Kidney (tissue), 13 donors: ENCODE measurements at regions not wholly inside any gene's neighbourhood (a gene's known extent, or its start where the extent isn't known, plus 50 kb on each side); places are given as distances from the start of the nearest gene placed in this dataset.

Source experiments
- DNase-seq, 5 donors: peaks; one replicate each; pipeline ENCODE4 v3.0.0-alpha.2; 2013 to 2020
- FAIRE-seq: peaks from 2 replicates; lab custom pipeline; 2012; peaks lifted over from hg19 to GRCh38; lab: Jason Lieb, UNC
- H3K27ac ChIP-seq, 2 donors: one replicate each; pipeline ENCODE4 v1.7.0; 2013; ENCODE audit warnings: low read depth in 2 of 2, low read length in 2 of 2, inconsistent platforms in 1 of 2
- H3K27me3 ChIP-seq: one replicate; pipeline ENCODE4 v1.7.1; 2013; ENCODE audit warnings: low read length, inconsistent platforms; ENCODE audit not compliant: control insufficient read depth, insufficient read depth
- H3K36me3 ChIP-seq, 3 donors: one replicate each; pipeline versions ENCODE4 v1.7.0 to v1.7.1; 2013; ENCODE audit warnings: low read length in 3 of 3, control low read depth in 1 of 3, inconsistent platforms in 1 of 3; ENCODE audit not compliant: insufficient read depth in 3 of 3, control insufficient read depth in 2 of 3
- H3K4me1 ChIP-seq, 3 donors: one replicate each; pipeline versions ENCODE4 v1.7.0 to v1.7.1; 2013; ENCODE audit warnings: low read length in 3 of 3, inconsistent platforms in 1 of 3, low read depth in 1 of 3; ENCODE audit not compliant: control insufficient read depth in 2 of 3, insufficient read depth in 2 of 3
- H3K4me3 ChIP-seq, 3 donors: one replicate each; pipeline versions ENCODE4 v1.7.0 to v1.8.1; 2013; ENCODE audit warnings: low read length in 3 of 3, control low read depth in 1 of 3, inconsistent platforms in 1 of 3
- H3K9ac ChIP-seq, 3 donors: one replicate each; pipeline versions ENCODE4 v1.7.0 to v1.7.1; 2013; ENCODE audit warnings: low read length in 3 of 3, control low read depth in 1 of 3, inconsistent platforms in 1 of 3
- H3K9me3 ChIP-seq, 3 donors: one replicate each; pipeline versions ENCODE4 v1.7.0 to v1.7.1; 2013; ENCODE audit warnings: low read length in 3 of 3, control low read depth in 1 of 3, inconsistent platforms in 1 of 3; ENCODE audit not compliant: control insufficient read depth in 2 of 3, insufficient read depth in 1 of 3
- intact Hi-C: fragments of 100-400 bp; cut with DNase I; formaldehyde crosslinking; loops from one replicate; pipeline ENCODE4 v1.11.1; 2022
- TF ChIP-seq, protein P1 (sequence below): IDR thresholded peaks from 3 replicates; pipeline ENCODE4 v1.5.1; 2012; ENCODE audit warnings: mild to moderate bottlenecking, moderate library complexity, borderline replicate concordance; ENCODE audit not compliant: insufficient read depth; ENCODE audit errors: extremely low read depth
- donor health status: control.
- donor health status: control.
- donor health status: control.
- donor health status: control.
- donor health status: control.
- donor health status: DM: yes; HTN: yes; CAD: no.
- donor health status: Normal renal cell carcinoma (clear cell type).

DNA sequence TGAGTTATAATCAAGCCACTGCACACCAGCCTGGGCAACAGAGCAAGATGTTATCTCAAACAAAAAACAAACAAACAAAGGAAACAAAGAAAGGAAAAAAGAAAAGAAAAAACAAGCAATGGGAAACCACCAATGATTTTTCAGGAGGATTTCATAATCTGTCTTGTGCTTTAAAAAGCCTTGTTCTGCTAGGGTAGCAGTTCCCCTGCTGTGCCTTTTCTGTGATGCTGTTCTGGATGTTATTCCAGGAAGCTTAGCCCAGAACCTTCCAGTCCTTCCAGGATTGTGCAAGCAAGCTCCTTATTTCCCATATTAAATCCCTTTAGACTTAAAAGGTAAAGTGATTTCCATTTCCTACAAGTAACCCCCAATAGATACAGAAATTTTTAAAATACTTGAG, 171.1 kb downstream of the ABCC12 start:
- no peaks in the 10 kb centered on the region for H3K4me1 ChIP-seq
- no peak for FAIRE-seq
- no peak overlapping the region for H3K4me3 ChIP-seq
- no peak overlapping the region for H3K27ac ChIP-seq
- H3K36me3 ChIP-seq = no peaks in the 10 kb centered on the region
- no peaks in the 10 kb centered on the region for H3K9me3 ChIP-seq
- DNase-seq = no peak
- no peaks in the 10 kb centered on the region for H3K27me3 ChIP-seq
- TF ChIP-seq, protein P1, sequence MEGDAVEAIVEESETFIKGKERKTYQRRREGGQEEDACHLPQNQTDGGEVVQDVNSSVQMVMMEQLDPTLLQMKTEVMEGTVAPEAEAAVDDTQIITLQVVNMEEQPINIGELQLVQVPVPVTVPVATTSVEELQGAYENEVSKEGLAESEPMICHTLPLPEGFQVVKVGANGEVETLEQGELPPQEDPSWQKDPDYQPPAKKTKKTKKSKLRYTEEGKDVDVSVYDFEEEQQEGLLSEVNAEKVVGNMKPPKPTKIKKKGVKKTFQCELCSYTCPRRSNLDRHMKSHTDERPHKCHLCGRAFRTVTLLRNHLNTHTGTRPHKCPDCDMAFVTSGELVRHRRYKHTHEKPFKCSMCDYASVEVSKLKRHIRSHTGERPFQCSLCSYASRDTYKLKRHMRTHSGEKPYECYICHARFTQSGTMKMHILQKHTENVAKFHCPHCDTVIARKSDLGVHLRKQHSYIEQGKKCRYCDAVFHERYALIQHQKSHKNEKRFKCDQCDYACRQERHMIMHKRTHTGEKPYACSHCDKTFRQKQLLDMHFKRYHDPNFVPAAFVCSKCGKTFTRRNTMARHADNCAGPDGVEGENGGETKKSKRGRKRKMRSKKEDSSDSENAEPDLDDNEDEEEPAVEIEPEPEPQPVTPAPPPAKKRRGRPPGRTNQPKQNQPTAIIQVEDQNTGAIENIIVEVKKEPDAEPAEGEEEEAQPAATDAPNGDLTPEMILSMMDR = no peak
- intact Hi-C loops = no loop called here
- H3K9ac ChIP-seq = no peak overlapping the region

DNA sequence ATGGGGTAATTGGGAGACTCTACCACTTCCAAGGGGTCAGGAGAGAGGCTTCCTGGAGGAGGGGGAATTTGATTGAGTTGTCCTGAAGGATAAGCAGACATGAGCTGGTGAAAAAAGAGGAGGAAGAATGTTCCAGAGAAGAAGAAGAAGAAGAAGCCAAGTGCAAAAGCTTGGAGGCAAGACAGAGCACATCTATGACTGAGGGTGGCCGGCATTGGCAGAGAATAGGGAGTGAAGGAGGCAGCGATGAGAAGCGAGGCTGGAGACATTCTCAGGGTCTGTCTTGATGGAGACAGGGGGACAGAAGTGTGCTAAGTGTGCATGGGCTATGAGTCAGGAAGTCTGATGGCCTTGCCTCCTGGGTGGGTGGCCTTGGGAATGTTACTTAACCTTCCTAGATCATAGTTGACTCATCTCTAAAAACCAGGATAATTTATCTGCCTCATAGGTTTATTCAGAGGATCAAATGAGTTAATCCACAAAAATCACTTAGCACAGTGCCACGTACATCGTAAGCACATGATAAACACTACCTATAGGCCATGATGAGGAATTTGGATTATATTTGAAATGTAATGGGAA, 171.7 kb downstream of the ABCC12 start:
- Histone ChIP-seq H3K4me1 (no peaks in the 10 kb centered on the region), H3K9me3 (no peaks in the 10 kb centered on the region), H3K27me3 (peaks cover 2% of the 10 kb centered on the region), H3K27ac (no peak overlapping the region), H3K9ac (no peak overlapping the region), H3K36me3 (no peaks in the 10 kb centered on the region), H3K4me3 (no peak overlapping the region)
- TF ChIP-seq, protein P1 = no peak
- intact Hi-C loops = no loop called here
- DNase-seq (no peak), FAIRE-seq (no peak)

DNA sequence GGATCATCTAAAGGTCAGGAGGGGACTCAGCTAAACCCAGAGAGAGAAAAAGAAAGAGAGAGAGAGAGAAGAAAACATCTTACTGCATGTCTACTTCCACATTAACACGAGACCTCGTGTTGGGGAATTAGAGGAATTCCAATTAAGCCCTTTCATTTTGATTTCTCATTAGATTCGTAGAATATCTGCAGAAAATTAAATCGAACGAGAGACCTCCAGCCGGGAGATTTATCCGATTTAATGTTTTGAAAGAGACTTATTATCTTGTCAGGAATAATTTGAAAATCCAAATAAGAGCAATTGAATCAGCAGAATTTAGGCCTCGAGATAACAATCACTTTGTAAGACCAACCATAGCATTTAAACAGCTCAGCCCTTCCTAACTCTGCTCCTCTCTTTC, 175.6 kb downstream of the ABCC12 start:
- Histone ChIP-seq H3K4me1 (no peaks in the 10 kb centered on the region), H3K4me3 (no peak overlapping the region), H3K36me3 (no peaks in the 10 kb centered on the region), H3K27ac (no peak overlapping the region), H3K27me3 (peaks cover 2% of the 10 kb centered on the region), H3K9me3 (no peaks in the 10 kb centered on the region), H3K9ac (no peak overlapping the region)
- DNase-seq (no peak), FAIRE-seq (no peak)
- TF ChIP-seq, protein P1 = no peak
- intact Hi-C loops = no loop called here
